Progenitor cell of endocrine pancreas (in vitro differentiated cells): ENCODE measurements at regions not wholly inside any gene's neighbourhood (a gene's known extent, or its start where the extent isn't known, plus 50 kb on each side); places are given as distances from the start of the nearest gene placed in this dataset.
A peak's percentile ranks its signal among the peaks of the same experiment; 100 is the strongest.

Experiments used
- DNase-seq: peaks from one replicate; pipeline ENCODE4 v3.0.0; 2021; ENCODE audit warnings: low spot score; ENCODE audit not compliant: unreplicated experiment
- H3K27ac Mint-ChIP-seq: 2 replicates; pipeline ENCODE4 v1.8.0; 2021; ENCODE audit warnings: mild to moderate bottlenecking, moderate library complexity, mixed read lengths
- H3K27me3 Mint-ChIP-seq: 2 replicates; pipeline ENCODE4 v1.8.0; 2021; ENCODE audit warnings: mixed read lengths
- H3K36me3 Mint-ChIP-seq: 2 replicates; pipeline ENCODE4 v1.8.0; 2022; ENCODE audit warnings: mixed read lengths; ENCODE audit not compliant: insufficient read depth
- H3K4me1 Mint-ChIP-seq: 2 replicates; pipeline ENCODE4 v1.8.0; 2021; ENCODE audit warnings: low read depth, mixed read lengths
- H3K4me3 Mint-ChIP-seq: 2 replicates; pipeline ENCODE4 v1.8.0; 2021; ENCODE audit warnings: low read depth, mild to moderate bottlenecking, moderate library complexity, mixed read lengths
- H3K9me3 Mint-ChIP-seq: 2 replicates; pipeline ENCODE4 v1.8.0; 2021; ENCODE audit warnings: low read depth, mixed read lengths
- TF ChIP-seq, protein P1 (sequence below): fragments of 200-600 bp; sonication (generic); IDR thresholded peaks from one replicate; pipeline ENCODE4 v1.5.0; 2021; ENCODE audit warnings: antibody characterized with exemption, mild to moderate bottlenecking; ENCODE audit not compliant: unreplicated experiment

DNA sequence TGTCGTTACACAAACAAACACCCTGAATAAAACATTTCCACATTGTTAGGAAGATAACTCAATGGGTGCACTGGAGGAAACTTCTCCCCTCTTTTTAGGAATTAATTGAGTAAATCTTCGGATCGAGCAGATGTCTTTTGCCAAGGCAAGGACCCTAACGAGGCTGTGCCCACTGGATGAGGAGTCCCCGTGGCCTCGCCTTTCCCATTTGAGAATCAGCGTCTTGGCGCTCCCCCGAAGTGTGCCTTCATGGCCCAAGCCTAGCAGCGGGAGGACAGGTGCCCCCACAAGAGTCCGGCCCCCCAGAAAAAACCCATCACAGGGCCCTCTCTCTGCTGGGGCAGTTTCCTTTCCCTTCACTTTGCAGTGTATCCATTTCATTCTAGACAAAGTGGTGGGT, 246.6 kb downstream of the BCL11B start:
- Mint-ChIP-seq H3K36me3 (no peaks in the 10 kb centered on the region), H3K27me3 (peaks cover 17% of the 10 kb centered on the region), H3K9me3 (peaks cover 5% of the 10 kb centered on the region), H3K4me3 (no peak overlapping the region), H3K4me1 (no peaks in the 10 kb centered on the region), H3K27ac (no peak overlapping the region)
- no peak for DNase-seq
- TF ChIP-seq, protein P1, sequence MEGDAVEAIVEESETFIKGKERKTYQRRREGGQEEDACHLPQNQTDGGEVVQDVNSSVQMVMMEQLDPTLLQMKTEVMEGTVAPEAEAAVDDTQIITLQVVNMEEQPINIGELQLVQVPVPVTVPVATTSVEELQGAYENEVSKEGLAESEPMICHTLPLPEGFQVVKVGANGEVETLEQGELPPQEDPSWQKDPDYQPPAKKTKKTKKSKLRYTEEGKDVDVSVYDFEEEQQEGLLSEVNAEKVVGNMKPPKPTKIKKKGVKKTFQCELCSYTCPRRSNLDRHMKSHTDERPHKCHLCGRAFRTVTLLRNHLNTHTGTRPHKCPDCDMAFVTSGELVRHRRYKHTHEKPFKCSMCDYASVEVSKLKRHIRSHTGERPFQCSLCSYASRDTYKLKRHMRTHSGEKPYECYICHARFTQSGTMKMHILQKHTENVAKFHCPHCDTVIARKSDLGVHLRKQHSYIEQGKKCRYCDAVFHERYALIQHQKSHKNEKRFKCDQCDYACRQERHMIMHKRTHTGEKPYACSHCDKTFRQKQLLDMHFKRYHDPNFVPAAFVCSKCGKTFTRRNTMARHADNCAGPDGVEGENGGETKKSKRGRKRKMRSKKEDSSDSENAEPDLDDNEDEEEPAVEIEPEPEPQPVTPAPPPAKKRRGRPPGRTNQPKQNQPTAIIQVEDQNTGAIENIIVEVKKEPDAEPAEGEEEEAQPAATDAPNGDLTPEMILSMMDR, result no peak

DNA sequence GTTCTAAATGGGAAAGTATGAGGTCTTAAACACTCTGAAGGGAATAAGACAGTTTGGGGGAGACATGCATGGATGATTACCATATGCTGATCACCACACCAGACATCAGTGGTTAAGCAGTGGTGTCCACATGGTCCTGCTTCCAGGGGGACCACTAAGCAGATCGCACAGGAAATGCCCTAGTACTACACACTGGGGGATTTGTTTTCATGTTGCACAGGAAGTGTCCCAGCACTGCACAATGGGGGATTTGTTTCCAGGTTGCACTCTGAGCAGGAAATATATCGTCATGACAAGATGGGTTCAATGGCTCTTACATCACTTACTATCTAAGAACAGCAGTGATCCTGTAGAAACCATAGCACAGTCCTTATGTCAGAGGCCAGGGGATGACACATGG, 245.5 kb downstream of the BCL11B start:
- H3K4me3 Mint-ChIP-seq, result no peak overlapping the region
- H3K36me3 Mint-ChIP-seq, result no peaks in the 10 kb centered on the region
- no peak for DNase-seq
- peaks cover 17% of the 10 kb centered on the region for H3K27me3 Mint-ChIP-seq
- peaks cover 5% of the 10 kb centered on the region for H3K9me3 Mint-ChIP-seq
- TF ChIP-seq, protein P1, result no peak
- H3K4me1 Mint-ChIP-seq, result no peaks in the 10 kb centered on the region
- no peak overlapping the region for H3K27ac Mint-ChIP-seq

DNA sequence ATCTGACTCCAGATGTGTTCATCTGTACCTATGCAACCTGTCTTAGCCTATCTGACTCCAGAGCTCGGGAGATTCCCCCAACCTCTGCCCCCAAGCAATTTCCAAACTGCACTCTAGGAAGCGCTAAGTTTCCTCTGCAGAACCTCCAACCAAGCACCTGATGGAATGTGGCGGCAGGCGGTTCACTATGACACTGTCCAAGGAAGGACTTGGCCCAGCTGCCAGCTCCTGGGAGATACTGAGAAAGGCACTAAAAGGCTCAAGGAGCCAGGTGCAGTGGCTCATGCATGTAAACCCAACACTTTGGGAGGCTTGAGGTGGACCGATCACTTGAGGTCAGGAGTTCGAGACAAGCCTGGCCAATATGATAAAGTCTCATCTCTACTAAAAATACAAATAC, 244.0 kb downstream of the BCL11B start:
- Mint-ChIP-seq H3K4me3 (no peak overlapping the region), H3K27me3 (peaks cover 17% of the 10 kb centered on the region), H3K27ac (no peak overlapping the region), H3K9me3 (peaks cover 5% of the 10 kb centered on the region), H3K36me3 (no peaks in the 10 kb centered on the region), H3K4me1 (no peaks in the 10 kb centered on the region)
- TF ChIP-seq, protein P1, result no peak
- no peak for DNase-seq

DNA sequence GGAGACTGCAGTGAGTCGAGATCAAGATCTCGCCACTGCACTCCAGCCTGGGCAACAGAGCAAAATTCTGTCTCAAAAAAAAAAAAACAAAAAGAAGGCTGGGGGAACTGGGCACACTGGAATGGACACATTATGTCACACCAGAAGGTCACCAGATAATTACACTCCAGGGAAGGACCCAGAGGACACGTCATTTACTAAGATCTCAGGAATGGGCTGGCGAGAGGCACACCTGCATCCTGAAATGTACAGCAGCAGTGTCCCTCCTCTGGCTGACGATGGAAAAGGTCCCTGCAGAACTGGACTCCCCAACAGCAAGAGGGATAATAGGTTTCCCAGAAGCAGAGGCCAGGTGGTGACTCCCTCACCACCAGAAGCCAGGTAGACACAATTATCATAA, 243.5 kb downstream of the BCL11B start:
- TF ChIP-seq, protein P1, result no peak
- Mint-ChIP-seq H3K27ac (no peak overlapping the region), H3K4me1 (no peaks in the 10 kb centered on the region), H3K36me3 (no peaks in the 10 kb centered on the region), H3K4me3 (no peak overlapping the region), H3K9me3 (peaks cover 5% of the 10 kb centered on the region), H3K27me3 (peaks cover 17% of the 10 kb centered on the region)
- DNase-seq, result no peak

DNA sequence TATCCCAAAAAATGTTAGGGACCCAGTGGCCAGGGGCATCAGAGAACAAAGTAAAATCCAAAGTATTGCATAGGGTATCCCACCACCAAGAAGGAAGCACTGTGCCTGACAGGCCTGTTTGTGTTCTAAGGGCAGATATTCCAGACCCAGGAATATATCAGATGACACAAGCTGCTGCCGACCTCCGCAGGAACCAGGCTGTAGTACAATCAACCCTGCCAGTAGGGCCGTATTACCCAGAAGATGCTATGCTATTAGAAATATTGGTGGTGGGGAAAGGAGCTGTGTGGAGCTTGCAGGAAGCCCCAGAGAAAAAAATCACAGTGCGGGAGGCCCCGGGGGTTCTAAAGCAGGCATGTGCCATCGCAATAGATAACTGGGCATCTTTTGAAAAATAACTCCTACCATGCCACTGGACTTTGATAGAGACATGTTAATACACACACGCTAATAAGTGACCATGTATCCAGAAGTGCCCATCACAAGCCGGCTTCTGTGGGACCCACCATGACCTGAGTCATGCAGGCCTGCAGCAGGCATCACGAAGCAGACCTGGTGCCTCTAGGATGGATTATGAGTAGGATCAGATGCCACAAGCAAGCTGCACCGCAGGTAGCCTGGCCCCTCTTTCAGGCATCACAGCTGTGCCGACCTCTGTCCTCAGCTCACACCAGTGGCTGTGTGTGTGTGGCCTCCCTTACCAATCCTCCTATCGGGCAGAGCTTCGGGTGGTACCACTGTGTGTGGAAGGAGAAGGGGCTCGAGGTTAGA, 242.7 kb downstream of the BCL11B start:
- Mint-ChIP-seq H3K27me3 (peaks cover 14% of the 10 kb centered on the region), H3K36me3 (no peaks in the 10 kb centered on the region), H3K27ac (no peak overlapping the region), H3K4me1 (no peaks in the 10 kb centered on the region), H3K9me3 (peaks cover 5% of the 10 kb centered on the region), H3K4me3 (no peak overlapping the region)
- no peak for DNase-seq
- TF ChIP-seq, protein P1, result peak; percentile 18
